ENCODE measurements at regions not wholly inside any gene's neighbourhood (a gene's known extent, or its start where the extent isn't known, plus 50 kb on each side); places are given as distances from the start of the nearest gene placed in this dataset.

- TF ChIP-seq POLR2A (IDR thresholded peaks at IDR 0.05), result no peak
- TF ChIP-seq CTCF (IDR thresholded peaks at IDR 0.05), result no peak
Measured at GRCh38 chr6:142009647-142010046, 123.1 kb upstream of the GJE1 start.

Data from heart left ventricle (tissue), 13 donors.